ENCODE measurements at regions not wholly inside any gene's neighbourhood (a gene's known extent, or its start where the extent isn't known, plus 50 kb on each side); places are given as distances from the start of the nearest gene placed in this dataset.

- Histone ChIP-seq H3K36me3 (no peaks in the 10 kb centered on the region), H3K4me3 (no peak overlapping the region), H3K27ac (no peak overlapping the region), H3K27me3 (no peaks in the 10 kb centered on the region), H3K9me3 (no peaks in the 10 kb centered on the region), H3K4me1 (ENCODE audit: insufficient read depth) (no peaks in the 10 kb centered on the region)
- WGBS, 3 donors, result 68 to 81% (median 68%) methylated on average over 2 of the region's 2 CpGs
- intact Hi-C loops (cut with DNase I), result no loop called here
- TF ChIP-seq POLR2A (IDR thresholded peaks at IDR 0.05), result no peak
- TF ChIP-seq EP300 (IDR thresholded peaks at IDR 0.05), result no peak
- no peak for TF ChIP-seq CTCF (IDR thresholded peaks at IDR 0.05)
- DNase-seq, result no peak
Measured at GRCh38 chr15:77734306-77734705, 101.6 kb upstream of the LINGO1 start.

- no peaks in the 10 kb centered on the region for H3K36me3 ChIP-seq
- WGBS, 3 donors, result 68 to 75% (median 69%) methylated on average over 18 of the region's 18 CpGs
- no peak overlapping the region for H3K4me3 ChIP-seq
- no peaks in the 10 kb centered on the region for H3K9me3 ChIP-seq
- no peaks in the 10 kb centered on the region for H3K4me1 ChIP-seq (ENCODE audit: insufficient read depth)
- no peak for DNase-seq
- H3K27me3 ChIP-seq, result no peaks in the 10 kb centered on the region
- H3K27ac ChIP-seq, result no peak overlapping the region
- TF ChIP-seq CTCF (IDR thresholded peaks at IDR 0.05) (no peak), POLR2A (IDR thresholded peaks at IDR 0.05) (no peak), EP300 (IDR thresholded peaks at IDR 0.05) (no peak)
- intact Hi-C loops (cut with DNase I), result no loop called here
Measured at GRCh38 chr15:77733579-77734300, 101.0 kb upstream of the LINGO1 start.

GRCh38 chr15:77732514-77733335 lies 100.0 kb upstream of the LINGO1 start:
- no peaks in the 10 kb centered on the region for H3K27me3 ChIP-seq
- H3K4me1 ChIP-seq (ENCODE audit: insufficient read depth), result no peaks in the 10 kb centered on the region
- no peaks in the 10 kb centered on the region for H3K9me3 ChIP-seq
- H3K27ac ChIP-seq, result no peak overlapping the region
- DNase-seq, result no peak
- intact Hi-C loops (cut with DNase I), result no loop called here
- no peaks in the 10 kb centered on the region for H3K36me3 ChIP-seq
- no peak overlapping the region for H3K4me3 ChIP-seq
- TF ChIP-seq CTCF (IDR thresholded peaks at IDR 0.05) (no peak), POLR2A (IDR thresholded peaks at IDR 0.05) (no peak), EP300 (IDR thresholded peaks at IDR 0.05) (no peak)
- 45 to 60% (median 58%) methylated on average over 22 of the region's 22 CpGs for WGBS, 3 donors

GRCh38 chr15:77731945-77732344 lies 99.2 kb upstream of the LINGO1 start:
- intact Hi-C loops (cut with DNase I), result no loop called here
- Histone ChIP-seq H3K9me3 (no peaks in the 10 kb centered on the region), H3K27me3 (no peaks in the 10 kb centered on the region), H3K36me3 (no peaks in the 10 kb centered on the region), H3K4me1 (ENCODE audit: insufficient read depth) (no peaks in the 10 kb centered on the region), H3K27ac (no peak overlapping the region), H3K4me3 (no peak overlapping the region)
- DNase-seq, result no peak
- 63 to 73% (median 69%) methylated on average over 5 of the region's 5 CpGs for WGBS, 3 donors
- no peak for TF ChIP-seq POLR2A (IDR thresholded peaks at IDR 0.05)
- TF ChIP-seq CTCF (IDR thresholded peaks at IDR 0.05), result no peak
- TF ChIP-seq EP300 (IDR thresholded peaks at IDR 0.05), result no peak

All from ovary (tissue), 7 donors.